Fibroblast of skin of left biceps (primary cell): ENCODE measurements at regions not wholly inside any gene's neighbourhood (a gene's known extent, or its start where the extent isn't known, plus 50 kb on each side); places are given as distances from the start of the nearest gene placed in this dataset.

Experiments
- DNase-seq, 2 experiments: peaks; one replicate each; pipeline ENCODE4 v3.0.0-alpha.2; 2013; ENCODE audit warnings: low read depth in 2 of 2

GRCh38 chr7:113480537-113480936 is 362.2 kb upstream of the SMIM30 start:
- DNase-seq = no peak

GRCh38 chr7:113464096-113464855 is 345.9 kb upstream of the SMIM30 start:
- DNase-seq = no peak

- DNase-seq = no peak
Observed at GRCh38 chr7:113460067-113460466, 341.7 kb upstream of the SMIM30 start.

GRCh38 chr7:113456533-113456932 is 338.2 kb upstream of the SMIM30 start:
- no peak for DNase-seq

GRCh38 chr7:113454597-113455169 is 336.3 kb upstream of the SMIM30 start:
- no peak for DNase-seq

GRCh38 chr7:113452245-113452644 is 333.9 kb upstream of the SMIM30 start:
- no peak for DNase-seq

- no peak for DNase-seq
Observed at GRCh38 chr7:113446791-113447190, 328.4 kb upstream of the SMIM30 start.

GRCh38 chr7:113446391-113446790 is 328.0 kb upstream of the SMIM30 start:
- no peak for DNase-seq

- DNase-seq = no peak
Observed at GRCh38 chr7:113444261-113444660, 325.9 kb upstream of the SMIM30 start.

- no peak for DNase-seq
Observed at GRCh38 chr7:113440173-113440572, 321.8 kb upstream of the SMIM30 start.

GRCh38 chr7:113431406-113431805 is 313.1 kb upstream of the SMIM30 start:
- DNase-seq = no peak

- no peak for DNase-seq
Observed at GRCh38 chr7:113424185-113424817, 305.9 kb upstream of the SMIM30 start.

- peak; percentile 46 to 48 for DNase-seq
Observed at GRCh38 chr7:113421696-113422330, 303.5 kb upstream of the SMIM30 start.

GRCh38 chr7:113414401-113415035 is 296.2 kb upstream of the SMIM30 start:
- DNase-seq = no peak

- DNase-seq = no peak
Observed at GRCh38 chr7:113412410-113412809, 294.1 kb upstream of the SMIM30 start.

- no peak for DNase-seq
Observed at GRCh38 chr7:113410796-113411195, 292.4 kb upstream of the SMIM30 start.

- DNase-seq = no peak
Observed at GRCh38 chr7:113408999-113409398, 290.6 kb upstream of the SMIM30 start.

- DNase-seq = no peak
Observed at GRCh38 chr7:113405296-113406056, 287.1 kb upstream of the SMIM30 start.

- DNase-seq = no peak
Observed at GRCh38 chr7:113404245-113404644, 285.9 kb upstream of the SMIM30 start.

GRCh38 chr7:113402482-113402881 is 284.1 kb upstream of the SMIM30 start:
- DNase-seq = no peak

- no peak for DNase-seq
Observed at GRCh38 chr7:113402005-113402404, 283.7 kb upstream of the SMIM30 start.
